Upper lobe of right lung (tissue), 1 donor: ENCODE measurements at regions not wholly inside any gene's neighbourhood (a gene's known extent, or its start where the extent isn't known, plus 50 kb on each side); places are given as distances from the start of the nearest gene placed in this dataset.
A peak's percentile ranks its signal among the peaks of the same experiment; 100 is the strongest.

ENCODE experiments used
- ATAC-seq: fragments of 200-7000 bp; cut with Tn5 transposase; one replicate; pipeline ENCODE4 v1.9.1; 2020; ENCODE audit warnings: mild to moderate bottlenecking, moderate library complexity
- DNase-seq: peaks from one replicate; pipeline ENCODE4 v3.0.0-alpha.2; 2020
- H3K27ac ChIP-seq: fragments of 200-600 bp; one replicate; pipeline ENCODE4 v1.8.0; 2022
- H3K27me3 ChIP-seq: fragments of 200-600 bp; one replicate; pipeline ENCODE4 v1.8.0; 2022; ENCODE audit warnings: mild to moderate bottlenecking
- H3K36me3 ChIP-seq: fragments of 200-600 bp; one replicate; pipeline ENCODE4 v1.8.0; 2022
- H3K4me1 ChIP-seq: fragments of 200-600 bp; one replicate; pipeline ENCODE4 v1.8.0; 2022
- H3K4me3 ChIP-seq: fragments of 200-600 bp; one replicate; pipeline ENCODE4 v1.8.0; 2022; ENCODE audit warnings: mild to moderate bottlenecking
- H3K9me3 ChIP-seq: fragments of 200-600 bp; one replicate; pipeline ENCODE4 v1.8.0; 2022
- intact Hi-C: fragments of 100-400 bp; cut with DNase I; formaldehyde crosslinking; loops from one replicate; pipeline ENCODE4 v1.11.0; 2022
- TF ChIP-seq, protein P1 (sequence below): fragments of 200-600 bp; IDR thresholded peaks from one replicate; pipeline ENCODE4 v1.8.0; 2022; ENCODE audit warnings: antibody characterized with exemption
- donor health status: DM: no; HTN: yes; CAD: no; lungs with severe emphysema.

DNA sequence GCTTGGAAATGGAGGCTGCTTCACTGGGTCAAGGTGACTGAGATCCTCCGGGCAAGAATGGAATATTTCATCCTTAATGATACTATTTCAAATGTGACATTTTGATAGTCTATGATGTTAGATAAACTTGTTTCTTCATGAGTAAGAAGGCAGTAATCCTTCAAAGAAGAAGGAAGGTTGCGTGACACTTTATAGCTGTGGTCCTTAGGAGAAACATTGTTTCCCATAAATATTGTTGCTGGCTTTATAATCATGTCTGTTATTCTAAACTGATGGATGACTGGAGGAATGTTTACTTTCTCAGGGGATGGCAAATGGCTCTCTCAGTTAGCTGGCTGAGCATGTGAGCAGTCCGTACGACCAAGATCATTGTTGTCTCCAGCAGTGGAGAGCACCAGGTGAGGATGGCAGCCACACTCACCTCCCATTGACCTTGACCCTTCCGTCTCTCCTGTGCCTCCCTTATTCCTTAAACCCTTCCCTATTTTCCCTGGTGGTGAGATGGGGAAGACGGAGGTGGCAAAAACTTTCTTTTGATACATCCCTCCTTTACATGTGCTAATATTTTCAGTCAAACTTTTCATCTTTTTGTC is 171.2 kb upstream of the OLIG3 start:
- no peaks in the 10 kb centered on the region for H3K27me3 ChIP-seq
- no peak overlapping the region for H3K27ac ChIP-seq
- H3K4me3 ChIP-seq, result no peak overlapping the region
- DNase-seq (no peak), ATAC-seq (no peak)
- H3K36me3 ChIP-seq, result no peaks in the 10 kb centered on the region
- intact Hi-C loops, result no loop called here
- TF ChIP-seq, protein P1, sequence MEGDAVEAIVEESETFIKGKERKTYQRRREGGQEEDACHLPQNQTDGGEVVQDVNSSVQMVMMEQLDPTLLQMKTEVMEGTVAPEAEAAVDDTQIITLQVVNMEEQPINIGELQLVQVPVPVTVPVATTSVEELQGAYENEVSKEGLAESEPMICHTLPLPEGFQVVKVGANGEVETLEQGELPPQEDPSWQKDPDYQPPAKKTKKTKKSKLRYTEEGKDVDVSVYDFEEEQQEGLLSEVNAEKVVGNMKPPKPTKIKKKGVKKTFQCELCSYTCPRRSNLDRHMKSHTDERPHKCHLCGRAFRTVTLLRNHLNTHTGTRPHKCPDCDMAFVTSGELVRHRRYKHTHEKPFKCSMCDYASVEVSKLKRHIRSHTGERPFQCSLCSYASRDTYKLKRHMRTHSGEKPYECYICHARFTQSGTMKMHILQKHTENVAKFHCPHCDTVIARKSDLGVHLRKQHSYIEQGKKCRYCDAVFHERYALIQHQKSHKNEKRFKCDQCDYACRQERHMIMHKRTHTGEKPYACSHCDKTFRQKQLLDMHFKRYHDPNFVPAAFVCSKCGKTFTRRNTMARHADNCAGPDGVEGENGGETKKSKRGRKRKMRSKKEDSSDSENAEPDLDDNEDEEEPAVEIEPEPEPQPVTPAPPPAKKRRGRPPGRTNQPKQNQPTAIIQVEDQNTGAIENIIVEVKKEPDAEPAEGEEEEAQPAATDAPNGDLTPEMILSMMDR, result no peak
- H3K4me1 ChIP-seq, result no peaks in the 10 kb centered on the region
- no peaks in the 10 kb centered on the region for H3K9me3 ChIP-seq

DNA sequence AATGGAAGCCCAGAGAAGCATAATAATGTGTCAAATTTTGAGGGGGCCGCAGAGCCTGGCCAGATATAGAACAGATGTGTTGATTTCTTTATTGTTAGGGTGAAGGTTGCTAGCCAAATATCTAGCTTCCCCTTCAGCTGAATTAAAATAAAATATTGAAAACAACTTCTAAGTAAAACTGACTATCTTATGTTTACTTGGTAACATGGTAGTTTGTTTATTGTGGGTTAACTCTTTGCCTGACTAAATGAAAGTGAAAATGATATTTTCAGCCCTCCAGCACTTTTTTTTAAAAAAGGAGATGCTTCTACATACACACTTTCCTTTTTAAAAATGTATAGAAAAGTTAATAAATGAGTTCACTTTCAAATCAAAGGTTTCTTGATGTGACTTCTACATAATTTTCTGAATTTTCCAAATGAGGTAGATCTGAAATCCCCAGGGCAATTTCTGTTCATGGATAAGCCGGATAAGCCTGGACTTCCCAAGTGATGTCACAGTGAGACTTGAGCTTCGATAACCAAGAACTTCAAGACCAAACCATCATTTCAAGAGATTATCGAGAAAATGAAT is 172.1 kb upstream of the OLIG3 start:
- TF ChIP-seq, protein P1, result no peak
- Histone ChIP-seq H3K27ac (no peak overlapping the region), H3K4me1 (no peaks in the 10 kb centered on the region), H3K27me3 (no peaks in the 10 kb centered on the region), H3K9me3 (no peaks in the 10 kb centered on the region), H3K4me3 (no peak overlapping the region), H3K36me3 (no peaks in the 10 kb centered on the region)
- ATAC-seq, result no peak
- intact Hi-C loops, result no loop called here
- DNase-seq, result no peak

DNA sequence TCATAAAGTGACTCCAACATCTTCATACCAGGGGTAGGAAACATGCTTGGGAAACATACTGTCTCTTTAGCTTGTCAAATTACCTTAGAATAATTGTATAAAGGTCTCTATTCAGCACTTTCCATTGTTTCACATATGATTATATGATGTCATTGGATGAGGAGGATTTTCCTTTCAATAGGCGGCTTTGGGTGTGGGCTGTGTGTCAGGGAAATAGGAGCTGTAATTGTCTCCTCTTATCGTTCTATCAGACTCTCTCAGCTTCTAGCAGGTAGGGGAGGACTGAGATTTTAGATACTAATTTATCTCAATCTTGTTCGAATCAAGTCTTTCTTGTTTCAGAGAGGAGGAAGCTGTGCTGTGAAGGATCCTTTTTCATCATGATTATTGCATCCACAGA is 179.4 kb upstream of the OLIG3 start:
- no peak overlapping the region for H3K4me3 ChIP-seq
- no peak for ATAC-seq
- no peaks in the 10 kb centered on the region for H3K9me3 ChIP-seq
- H3K27me3 ChIP-seq, result no peaks in the 10 kb centered on the region
- TF ChIP-seq, protein P1, result no peak
- H3K4me1 ChIP-seq, result no peaks in the 10 kb centered on the region
- H3K27ac ChIP-seq, result no peak overlapping the region
- DNase-seq, result no peak
- no peaks in the 10 kb centered on the region for H3K36me3 ChIP-seq
- intact Hi-C loops, result no loop called here

DNA sequence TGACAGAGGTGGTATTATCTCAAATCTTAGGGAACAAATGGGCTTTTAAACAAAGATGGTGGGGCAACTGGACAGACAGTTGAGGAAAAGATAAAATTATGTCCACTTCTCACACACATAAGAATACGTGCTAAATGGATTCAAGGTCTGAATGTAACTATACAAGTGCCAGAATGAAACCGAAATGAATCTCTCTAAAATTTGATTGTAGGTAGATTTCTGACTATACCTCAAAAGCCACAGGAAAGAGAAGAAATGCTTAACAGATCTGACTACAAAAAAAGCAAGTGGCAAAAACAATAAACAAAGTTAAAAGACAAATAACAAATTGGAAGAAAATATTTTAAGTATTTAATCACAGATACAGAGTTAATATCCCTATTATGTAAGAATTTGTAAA is 182.7 kb upstream of the OLIG3 start:
- intact Hi-C loops, result no loop called here
- Histone ChIP-seq H3K27me3 (no peaks in the 10 kb centered on the region), H3K4me3 (no peak overlapping the region), H3K4me1 (no peaks in the 10 kb centered on the region), H3K9me3 (no peaks in the 10 kb centered on the region), H3K36me3 (no peaks in the 10 kb centered on the region), H3K27ac (no peak overlapping the region)
- ATAC-seq (no peak), DNase-seq (no peak)
- TF ChIP-seq, protein P1, result no peak

DNA sequence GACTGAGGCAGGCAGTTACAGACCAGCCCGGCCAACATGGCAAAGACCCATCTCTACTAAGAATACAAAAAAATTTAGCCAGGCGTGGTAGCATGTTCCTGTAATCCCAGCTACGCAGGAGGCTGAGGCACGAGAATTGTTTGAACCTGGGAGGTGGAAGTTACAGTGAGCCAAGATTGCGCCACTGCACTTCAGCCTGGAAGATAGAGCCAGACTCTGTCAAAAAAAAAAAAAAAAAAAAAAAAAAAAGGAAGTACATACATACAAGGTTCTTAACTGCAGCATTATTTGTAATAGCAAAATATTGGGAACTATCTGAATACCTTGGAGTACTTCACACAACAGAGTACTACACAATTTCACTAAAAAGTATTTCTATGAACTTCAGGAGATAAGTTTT is 183.5 kb upstream of the OLIG3 start:
- H3K27ac ChIP-seq, result no peak overlapping the region
- intact Hi-C loops, result no loop called here
- peak; percentile 75 for ATAC-seq
- no peaks in the 10 kb centered on the region for H3K36me3 ChIP-seq
- TF ChIP-seq, protein P1, result no peak
- no peaks in the 10 kb centered on the region for H3K4me1 ChIP-seq
- H3K27me3 ChIP-seq, result no peaks in the 10 kb centered on the region
- H3K9me3 ChIP-seq, result no peaks in the 10 kb centered on the region
- H3K4me3 ChIP-seq, result no peak overlapping the region
- DNase-seq, result peak; percentile 77

DNA sequence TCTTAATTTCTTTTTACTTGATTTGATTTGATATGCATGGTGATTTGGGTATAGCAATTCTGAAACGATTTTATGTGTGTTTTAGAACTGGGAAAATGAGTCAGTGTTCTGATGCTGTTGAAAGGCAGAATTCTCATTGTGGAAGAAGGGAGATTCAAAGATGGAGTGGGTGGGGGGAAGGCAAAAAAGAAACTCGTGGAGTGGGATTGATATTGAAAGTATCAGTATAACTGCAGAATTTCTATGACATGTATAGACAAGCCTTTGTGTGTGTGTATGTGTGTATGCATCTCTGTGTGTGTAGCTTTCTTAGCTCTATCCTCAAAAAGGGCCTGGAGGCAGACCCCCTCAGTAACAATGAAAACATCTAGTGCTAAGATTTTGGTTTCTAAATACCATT is 184.3 kb upstream of the OLIG3 start:
- no peak for ATAC-seq
- Histone ChIP-seq H3K36me3 (no peaks in the 10 kb centered on the region), H3K4me3 (no peak overlapping the region), H3K4me1 (no peaks in the 10 kb centered on the region), H3K9me3 (no peaks in the 10 kb centered on the region), H3K27me3 (no peaks in the 10 kb centered on the region), H3K27ac (no peak overlapping the region)
- TF ChIP-seq, protein P1, result no peak
- DNase-seq, result no peak
- intact Hi-C loops, result no loop called here
